ENCODE measurements at regions not wholly inside any gene's neighbourhood (a gene's known extent, or its start where the extent isn't known, plus 50 kb on each side); places are given as distances from the start of the nearest gene placed in this dataset.
"Not testable (repeated sequence)": the region's sequence is repeated elsewhere in the genome, so short reads cannot be mapped to it uniquely, and the experiment has no call there.

DNA sequence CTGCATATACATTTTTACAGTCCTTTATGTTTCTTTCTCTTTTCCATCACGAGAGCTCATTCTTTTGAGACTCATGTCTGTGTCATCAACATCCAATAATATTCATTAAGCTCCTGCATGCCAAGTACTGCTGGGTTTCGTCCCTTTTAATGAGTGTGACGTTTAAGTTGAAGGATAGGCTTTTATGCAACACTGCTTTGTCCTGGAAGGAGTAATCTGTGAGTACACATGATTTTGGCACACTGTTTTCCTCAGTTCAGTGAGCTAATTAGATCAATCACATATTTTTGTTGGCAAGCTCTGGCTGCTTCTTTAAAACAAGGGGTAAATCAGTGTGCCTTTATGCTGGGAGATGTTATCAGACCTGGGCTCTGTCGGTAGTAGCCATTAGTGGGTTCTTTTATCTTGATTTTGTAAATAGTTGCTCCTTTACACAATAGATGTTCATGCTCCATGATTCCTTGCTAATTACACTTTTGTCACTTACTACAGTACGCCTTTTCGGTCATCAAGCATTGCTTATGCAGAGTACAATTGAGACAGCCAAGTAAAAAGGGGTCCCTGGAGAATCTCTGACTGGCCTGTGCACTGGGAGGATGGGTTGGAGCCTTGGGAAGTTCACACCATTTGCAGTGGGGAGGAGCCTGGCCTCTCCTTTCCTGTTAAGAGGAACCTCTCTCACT lies 132.6 kb downstream of the FHIP1A start:
- H3K4me1 ChIP-seq (ENCODE audit: control insufficient read depth, low read depth, low read length): peaks cover 10% of the 10 kb centered on the region
- no peaks in the 10 kb centered on the region for H3K79me2 ChIP-seq (ENCODE audit: control insufficient read depth, insufficient read depth, low read length)
- no peak overlapping the region for H3K56ac ChIP-seq (ENCODE audit: low read length)
- no peak overlapping the region for H3K4me3 ChIP-seq (ENCODE audit: low read length)
- no peak overlapping the region for H3K23ac ChIP-seq (ENCODE audit: low read length)
- no peaks in the 10 kb centered on the region for H3K79me1 ChIP-seq (ENCODE audit: low read length)
- no peak overlapping the region for H3K4me2 ChIP-seq (ENCODE audit: low read length)
- no peaks in the 10 kb centered on the region for H3K36me3 ChIP-seq (ENCODE audit: control insufficient read depth, insufficient read depth, low read length)
- no peak overlapping the region for H2AK5ac ChIP-seq (ENCODE audit: low read length)
- no peak overlapping the region for H3K4ac ChIP-seq (ENCODE audit: low read depth, low read length)
- no peak overlapping the region for H4K8ac ChIP-seq (ENCODE audit: low read depth, low read length)
- no peak overlapping the region for H2BK15ac ChIP-seq (replicated peaks; ENCODE audit: low read depth)
- no peak overlapping the region for H2BK5ac ChIP-seq (ENCODE audit: low read length)
- no CpG with 5 or more reads among the region's 6 CpGs for WGBS (ENCODE audit: extremely low coverage, insufficient coverage, low lambda C conversion rate)
- H4K5ac ChIP-seq (ENCODE audit: low read length): no peak overlapping the region
- no peak overlapping the region for H3K9ac ChIP-seq (ENCODE audit: low read length)
- no peak overlapping the region for H3K27ac ChIP-seq (ENCODE audit: low read depth, low read length)
- H3K27me3 ChIP-seq (ENCODE audit: insufficient read depth, low read length, poor library complexity): no peaks in the 10 kb centered on the region
- peak; percentile 78 for DNase-seq
- H3K18ac ChIP-seq (ENCODE audit: low read length): no peak overlapping the region
- H2BK120ac ChIP-seq (ENCODE audit: low read depth, low read length): no peak overlapping the region

DNA sequence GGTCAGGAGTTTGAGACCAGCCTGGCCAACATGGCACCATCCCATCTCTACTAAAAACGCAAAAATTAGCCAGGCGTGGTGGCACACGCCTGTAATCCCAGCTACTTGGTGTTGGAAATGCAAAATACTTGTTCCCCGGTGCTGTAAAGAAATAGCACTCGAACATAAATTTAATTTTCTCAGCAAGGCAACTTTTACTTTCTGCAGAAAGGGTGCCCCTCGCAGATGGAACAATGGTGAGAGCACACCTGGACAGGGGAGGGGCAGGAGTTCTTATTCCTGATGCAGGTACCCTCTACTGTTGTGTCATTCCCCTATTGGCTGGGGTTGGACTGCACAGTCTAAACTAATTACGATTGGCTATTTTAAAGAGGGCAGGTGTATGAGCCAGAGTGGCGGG lies 139.7 kb downstream of the FHIP1A start:
- H3K79me2 ChIP-seq (ENCODE audit: control insufficient read depth, insufficient read depth, low read length): no peaks in the 10 kb centered on the region
- H3K36me3 ChIP-seq (ENCODE audit: control insufficient read depth, insufficient read depth, low read length): no peaks in the 10 kb centered on the region
- no peak overlapping the region for H2BK15ac ChIP-seq (replicated peaks; ENCODE audit: low read depth)
- no CpG with 5 or more reads among the region's 8 CpGs for WGBS (ENCODE audit: extremely low coverage, insufficient coverage, low lambda C conversion rate)
- no peak overlapping the region for H3K4ac ChIP-seq (ENCODE audit: low read depth, low read length)
- no peak overlapping the region for H4K5ac ChIP-seq (ENCODE audit: low read length)
- H2BK120ac ChIP-seq (ENCODE audit: low read depth, low read length): no peak overlapping the region
- no peak overlapping the region for H3K27ac ChIP-seq (ENCODE audit: low read depth, low read length)
- no peak overlapping the region for H3K4me3 ChIP-seq (ENCODE audit: low read length)
- no peak overlapping the region for H3K4me2 ChIP-seq (ENCODE audit: low read length)
- no peaks in the 10 kb centered on the region for H3K79me1 ChIP-seq (ENCODE audit: low read length)
- H3K27me3 ChIP-seq (ENCODE audit: insufficient read depth, low read length, poor library complexity): no peaks in the 10 kb centered on the region
- H3K56ac ChIP-seq (ENCODE audit: low read length): no peak overlapping the region
- no peak overlapping the region for H3K23ac ChIP-seq (ENCODE audit: low read length)
- no peak overlapping the region for H3K9ac ChIP-seq (ENCODE audit: low read length)
- H4K8ac ChIP-seq (ENCODE audit: low read depth, low read length): no peak overlapping the region
- DNase-seq: no peak
- no peak overlapping the region for H3K18ac ChIP-seq (ENCODE audit: low read length)
- no peak overlapping the region for H2AK5ac ChIP-seq (ENCODE audit: low read length)
- no peak overlapping the region for H2BK5ac ChIP-seq (ENCODE audit: low read length)
- no peaks in the 10 kb centered on the region for H3K4me1 ChIP-seq (ENCODE audit: control insufficient read depth, low read depth, low read length)

DNA sequence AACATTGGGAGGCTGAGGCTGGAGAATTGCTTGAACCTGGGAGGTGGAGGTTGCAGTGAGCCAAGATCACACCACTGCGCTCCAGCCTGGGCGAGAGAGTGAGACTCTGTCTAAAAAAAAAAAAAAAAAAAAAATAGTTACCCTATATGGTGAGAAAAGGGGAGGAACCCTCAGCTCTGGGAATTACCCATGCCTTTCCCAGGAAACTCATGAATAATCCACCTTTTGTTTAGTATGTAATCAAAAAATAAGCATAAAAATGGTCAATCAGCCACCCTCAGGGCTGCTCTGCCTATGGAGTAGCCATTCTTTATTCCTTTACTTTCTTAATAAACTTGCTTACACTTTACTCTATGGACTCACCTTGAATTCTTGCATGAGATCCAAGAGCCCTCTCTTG lies 140.4 kb downstream of the FHIP1A start:
- not testable (repeated sequence) for H2BK5ac ChIP-seq (ENCODE audit: low read length); H3K4me3 ChIP-seq (ENCODE audit: low read length); H3K36me3 ChIP-seq (ENCODE audit: control insufficient read depth, insufficient read depth, low read length); H3K56ac ChIP-seq (ENCODE audit: low read length); H3K27ac ChIP-seq (ENCODE audit: low read depth, low read length); DNase-seq; H3K23ac ChIP-seq (ENCODE audit: low read length); H3K4me2 ChIP-seq (ENCODE audit: low read length); H4K8ac ChIP-seq (ENCODE audit: low read depth, low read length); H3K79me1 ChIP-seq (ENCODE audit: low read length); H3K79me2 ChIP-seq (ENCODE audit: control insufficient read depth, insufficient read depth, low read length); H3K9ac ChIP-seq (ENCODE audit: low read length); H4K5ac ChIP-seq (ENCODE audit: low read length); H3K18ac ChIP-seq (ENCODE audit: low read length); H3K4me1 ChIP-seq (ENCODE audit: control insufficient read depth, low read depth, low read length); H2BK120ac ChIP-seq (ENCODE audit: low read depth, low read length); H3K27me3 ChIP-seq (ENCODE audit: insufficient read depth, low read length, poor library complexity); H2BK15ac ChIP-seq (replicated peaks; ENCODE audit: low read depth); H3K4ac ChIP-seq (ENCODE audit: low read depth, low read length); H2AK5ac ChIP-seq (ENCODE audit: low read length)
- WGBS (ENCODE audit: extremely low coverage, insufficient coverage, low lambda C conversion rate): no CpG with 5 or more reads among the region's 2 CpGs

- Histone ChIP-seq H3K4ac (ENCODE audit: low read depth, low read length) (no peak overlapping the region), H2BK15ac (replicated peaks; ENCODE audit: low read depth) (no peak overlapping the region), H3K79me2 (ENCODE audit: control insufficient read depth, insufficient read depth, low read length) (no peaks in the 10 kb centered on the region), H3K23ac (ENCODE audit: low read length) (no peak overlapping the region), H3K4me3 (ENCODE audit: low read length) (no peak overlapping the region), H3K4me2 (ENCODE audit: low read length) (no peak overlapping the region), H3K27ac (ENCODE audit: low read depth, low read length) (no peak overlapping the region), H2BK120ac (ENCODE audit: low read depth, low read length) (no peak overlapping the region), H3K4me1 (ENCODE audit: control insufficient read depth, low read depth, low read length) (no peaks in the 10 kb centered on the region), H3K18ac (ENCODE audit: low read length) (no peak overlapping the region), H3K56ac (ENCODE audit: low read length) (no peak overlapping the region), H3K79me1 (ENCODE audit: low read length) (no peaks in the 10 kb centered on the region), H3K9ac (ENCODE audit: low read length) (no peak overlapping the region), H4K8ac (ENCODE audit: low read depth, low read length) (no peak overlapping the region), H4K5ac (ENCODE audit: low read length) (no peak overlapping the region), H2AK5ac (ENCODE audit: low read length) (no peak overlapping the region), H3K27me3 (ENCODE audit: insufficient read depth, low read length, poor library complexity) (no peaks in the 10 kb centered on the region), H2BK5ac (ENCODE audit: low read length) (no peak overlapping the region), H3K36me3 (ENCODE audit: control insufficient read depth, insufficient read depth, low read length) (no peaks in the 10 kb centered on the region)
- WGBS (ENCODE audit: extremely low coverage, insufficient coverage, low lambda C conversion rate): no CpG with 5 or more reads among the region's 2 CpGs
- DNase-seq: peak; percentile 26
Measured at GRCh38 chr4:151553874-151554273, 144.9 kb downstream of the FHIP1A start.

- no CpG with 5 or more reads among the region's 1 CpG for WGBS (ENCODE audit: extremely low coverage, insufficient coverage, low lambda C conversion rate)
- H3K27me3 ChIP-seq (ENCODE audit: insufficient read depth, low read length, poor library complexity): no peaks in the 10 kb centered on the region
- H3K9ac ChIP-seq (ENCODE audit: low read length): no peak overlapping the region
- no peak overlapping the region for H3K4me2 ChIP-seq (ENCODE audit: low read length)
- no peak overlapping the region for H2BK5ac ChIP-seq (ENCODE audit: low read length)
- H4K8ac ChIP-seq (ENCODE audit: low read depth, low read length): no peak overlapping the region
- H3K18ac ChIP-seq (ENCODE audit: low read length): no peak overlapping the region
- no peak overlapping the region for H3K4ac ChIP-seq (ENCODE audit: low read depth, low read length)
- H3K23ac ChIP-seq (ENCODE audit: low read length): no peak overlapping the region
- H3K4me3 ChIP-seq (ENCODE audit: low read length): no peak overlapping the region
- DNase-seq: no peak
- no peak overlapping the region for H2AK5ac ChIP-seq (ENCODE audit: low read length)
- H4K5ac ChIP-seq (ENCODE audit: low read length): no peak overlapping the region
- no peaks in the 10 kb centered on the region for H3K79me2 ChIP-seq (ENCODE audit: control insufficient read depth, insufficient read depth, low read length)
- no peak overlapping the region for H2BK120ac ChIP-seq (ENCODE audit: low read depth, low read length)
- H3K56ac ChIP-seq (ENCODE audit: low read length): no peak overlapping the region
- H3K27ac ChIP-seq (ENCODE audit: low read depth, low read length): no peak overlapping the region
- H3K79me1 ChIP-seq (ENCODE audit: low read length): no peaks in the 10 kb centered on the region
- no peak overlapping the region for H2BK15ac ChIP-seq (replicated peaks; ENCODE audit: low read depth)
- no peaks in the 10 kb centered on the region for H3K36me3 ChIP-seq (ENCODE audit: control insufficient read depth, insufficient read depth, low read length)
- no peaks in the 10 kb centered on the region for H3K4me1 ChIP-seq (ENCODE audit: control insufficient read depth, low read depth, low read length)
Measured at GRCh38 chr4:151555151-151555945, 146.4 kb downstream of the FHIP1A start.
